ENCODE measurements at regions not wholly inside any gene's neighbourhood (a gene's known extent, or its start where the extent isn't known, plus 50 kb on each side); places are given as distances from the start of the nearest gene placed in this dataset.

- no peak overlapping the region for H3K4me2 ChIP-seq (ENCODE audit: low read length)
- TF ChIP-seq EZH2phosphoT487 (IDR thresholded peaks at IDR 0.05; ENCODE audit: low read depth) = no peak
- TF ChIP-seq, protein P1, sequence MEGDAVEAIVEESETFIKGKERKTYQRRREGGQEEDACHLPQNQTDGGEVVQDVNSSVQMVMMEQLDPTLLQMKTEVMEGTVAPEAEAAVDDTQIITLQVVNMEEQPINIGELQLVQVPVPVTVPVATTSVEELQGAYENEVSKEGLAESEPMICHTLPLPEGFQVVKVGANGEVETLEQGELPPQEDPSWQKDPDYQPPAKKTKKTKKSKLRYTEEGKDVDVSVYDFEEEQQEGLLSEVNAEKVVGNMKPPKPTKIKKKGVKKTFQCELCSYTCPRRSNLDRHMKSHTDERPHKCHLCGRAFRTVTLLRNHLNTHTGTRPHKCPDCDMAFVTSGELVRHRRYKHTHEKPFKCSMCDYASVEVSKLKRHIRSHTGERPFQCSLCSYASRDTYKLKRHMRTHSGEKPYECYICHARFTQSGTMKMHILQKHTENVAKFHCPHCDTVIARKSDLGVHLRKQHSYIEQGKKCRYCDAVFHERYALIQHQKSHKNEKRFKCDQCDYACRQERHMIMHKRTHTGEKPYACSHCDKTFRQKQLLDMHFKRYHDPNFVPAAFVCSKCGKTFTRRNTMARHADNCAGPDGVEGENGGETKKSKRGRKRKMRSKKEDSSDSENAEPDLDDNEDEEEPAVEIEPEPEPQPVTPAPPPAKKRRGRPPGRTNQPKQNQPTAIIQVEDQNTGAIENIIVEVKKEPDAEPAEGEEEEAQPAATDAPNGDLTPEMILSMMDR (IDR thresholded peaks at IDR 0.05; ENCODE audit: low read depth, low read length) = no peak
- no peak overlapping the region for H3K27ac ChIP-seq (ENCODE audit: low read length)
- no peak overlapping the region for H2AFZ ChIP-seq (ENCODE audit: low read depth, low read length)
- no peaks in the 10 kb centered on the region for H3K9me3 ChIP-seq (ENCODE audit: insufficient read depth, low read length)
- no peaks in the 10 kb centered on the region for H3K27me3 ChIP-seq (ENCODE audit: low read depth, low read length)
- no peaks in the 10 kb centered on the region for H3K79me2 ChIP-seq (ENCODE audit: low read length)
- no peaks in the 10 kb centered on the region for H3K36me3 ChIP-seq (replicated peaks; ENCODE audit: low read depth, low read length)
- no peaks in the 10 kb centered on the region for H3K4me1 ChIP-seq (ENCODE audit: low read length)
- no peaks in the 10 kb centered on the region for H4K20me1 ChIP-seq (ENCODE audit: insufficient read depth, low read length)
- no peak overlapping the region for H3K9ac ChIP-seq (ENCODE audit: low read length)
- no peak overlapping the region for H3K4me3 ChIP-seq (ENCODE audit: low read length)
These were observed 236.5 kb downstream of the ARL4A start for GRCh38 chr7:12923971-12924370.

DNA sequence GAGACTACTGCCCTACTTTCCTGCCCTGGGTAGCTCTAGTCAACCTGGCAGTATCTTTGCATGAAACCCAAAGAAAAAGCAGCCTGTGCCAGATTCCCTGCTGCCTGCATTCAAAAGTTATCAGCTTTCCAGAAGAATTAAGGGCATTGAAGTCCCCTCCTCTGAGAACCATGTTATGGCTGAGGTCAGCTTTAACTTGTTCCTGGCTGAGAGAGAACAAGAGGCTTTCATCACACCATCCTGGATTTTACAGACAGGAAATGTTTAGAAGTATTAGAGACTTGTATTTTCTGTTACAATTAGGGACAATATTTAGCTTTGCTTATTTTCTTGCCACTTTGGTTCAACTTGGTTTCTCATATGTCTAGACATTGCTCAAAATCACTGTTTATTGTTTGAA lies 238.8 kb downstream of the ARL4A start:
- H4K20me1 ChIP-seq (ENCODE audit: insufficient read depth, low read length) = no peaks in the 10 kb centered on the region
- no peak overlapping the region for H3K4me2 ChIP-seq (ENCODE audit: low read length)
- H3K36me3 ChIP-seq (replicated peaks; ENCODE audit: low read depth, low read length) = no peaks in the 10 kb centered on the region
- H3K27ac ChIP-seq (ENCODE audit: low read length) = no peak overlapping the region
- H3K79me2 ChIP-seq (ENCODE audit: low read length) = no peaks in the 10 kb centered on the region
- TF ChIP-seq EZH2phosphoT487 (IDR thresholded peaks at IDR 0.05; ENCODE audit: low read depth) = no peak
- TF ChIP-seq, protein P1 (IDR thresholded peaks at IDR 0.05; ENCODE audit: low read depth, low read length) = no peak
- H2AFZ ChIP-seq (ENCODE audit: low read depth, low read length) = no peak overlapping the region
- H3K4me3 ChIP-seq (ENCODE audit: low read length) = no peak overlapping the region
- H3K4me1 ChIP-seq (ENCODE audit: low read length) = no peaks in the 10 kb centered on the region
- H3K9ac ChIP-seq (ENCODE audit: low read length) = no peak overlapping the region
- H3K27me3 ChIP-seq (ENCODE audit: low read depth, low read length) = no peaks in the 10 kb centered on the region
- no peaks in the 10 kb centered on the region for H3K9me3 ChIP-seq (ENCODE audit: insufficient read depth, low read length)

DNA sequence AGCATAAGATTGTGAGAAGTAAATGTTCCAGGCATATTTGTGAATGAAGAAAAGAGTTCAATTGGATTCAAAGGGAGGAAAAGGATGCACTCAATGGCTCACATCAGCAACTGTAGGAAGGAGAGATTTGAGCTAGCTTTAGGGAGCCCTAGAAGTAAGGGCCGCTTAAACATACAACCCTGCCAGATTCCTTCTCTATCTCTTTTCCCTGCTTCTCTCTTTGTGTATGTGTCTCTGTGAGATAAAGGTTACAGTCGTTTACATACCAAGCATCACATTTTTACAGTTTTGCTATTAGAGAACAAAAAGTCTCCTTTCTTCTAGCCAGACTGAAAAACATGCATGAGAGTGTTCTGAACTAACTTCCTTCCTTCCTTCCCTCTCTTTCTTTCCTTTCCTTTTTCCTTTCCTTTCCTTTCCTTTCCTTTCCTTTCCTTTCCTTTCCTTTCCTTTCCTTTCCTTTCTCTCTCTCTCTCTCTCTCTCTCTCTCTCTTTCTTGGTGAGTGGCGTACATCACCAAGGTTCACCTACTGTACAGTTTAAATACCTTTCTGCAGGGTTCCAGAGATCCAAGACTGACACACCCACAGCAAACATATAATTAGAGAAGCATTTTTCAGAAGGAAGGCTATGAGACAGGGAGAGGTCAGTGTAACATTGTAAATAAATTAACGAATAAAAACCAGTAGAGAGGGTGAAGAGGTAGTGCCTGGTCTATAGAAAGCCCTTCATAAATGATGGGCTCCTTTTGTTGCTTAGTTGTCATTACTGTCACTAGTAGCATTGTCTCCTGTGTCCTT lies 240.4 kb downstream of the ARL4A start:
- H3K79me2 ChIP-seq (ENCODE audit: low read length) = no peaks in the 10 kb centered on the region

GRCh38 chr7:12929476-12930140 lies 242.2 kb downstream of the ARL4A start:
- H3K27ac ChIP-seq (ENCODE audit: low read length) = no peak overlapping the region
- no peaks in the 10 kb centered on the region for H3K27me3 ChIP-seq (ENCODE audit: low read depth, low read length)
- H4K20me1 ChIP-seq (ENCODE audit: insufficient read depth, low read length) = no peaks in the 10 kb centered on the region
- no peak overlapping the region for H3K9ac ChIP-seq (ENCODE audit: low read length)
- H3K4me2 ChIP-seq (ENCODE audit: low read length) = no peak overlapping the region
- H2AFZ ChIP-seq (ENCODE audit: low read depth, low read length) = no peak overlapping the region
- H3K79me2 ChIP-seq (ENCODE audit: low read length) = no peaks in the 10 kb centered on the region
- H3K4me1 ChIP-seq (ENCODE audit: low read length) = no peaks in the 10 kb centered on the region
- H3K9me3 ChIP-seq (ENCODE audit: insufficient read depth, low read length) = no peaks in the 10 kb centered on the region
- no peak overlapping the region for H3K4me3 ChIP-seq (ENCODE audit: low read length)
- no peaks in the 10 kb centered on the region for H3K36me3 ChIP-seq (replicated peaks; ENCODE audit: low read depth, low read length)
- TF ChIP-seq, protein P1 (IDR thresholded peaks at IDR 0.05; ENCODE audit: low read depth, low read length) = no peak
- no peak for TF ChIP-seq EZH2phosphoT487 (IDR thresholded peaks at IDR 0.05; ENCODE audit: low read depth)

More for the DNA sequence above, 240.4 kb downstream of the ARL4A start:
- H3K27ac ChIP-seq (ENCODE audit: low read length) = no peak overlapping the region
- no peak overlapping the region for H3K4me2 ChIP-seq (ENCODE audit: low read length)
- H3K9me3 ChIP-seq (ENCODE audit: insufficient read depth, low read length) = no peaks in the 10 kb centered on the region
- no peak overlapping the region for H2AFZ ChIP-seq (ENCODE audit: low read depth, low read length)
- H3K27me3 ChIP-seq (ENCODE audit: low read depth, low read length) = no peaks in the 10 kb centered on the region
- no peaks in the 10 kb centered on the region for H3K36me3 ChIP-seq (replicated peaks; ENCODE audit: low read depth, low read length)
- no peaks in the 10 kb centered on the region for H4K20me1 ChIP-seq (ENCODE audit: insufficient read depth, low read length)
- TF ChIP-seq, protein P1 (IDR thresholded peaks at IDR 0.05; ENCODE audit: low read depth, low read length) = no peak
- no peak for TF ChIP-seq EZH2phosphoT487 (IDR thresholded peaks at IDR 0.05; ENCODE audit: low read depth)
- H3K4me1 ChIP-seq (ENCODE audit: low read length) = no peaks in the 10 kb centered on the region
- no peak overlapping the region for H3K9ac ChIP-seq (ENCODE audit: low read length)
- H3K4me3 ChIP-seq (ENCODE audit: low read length) = no peak overlapping the region

All from OCI-LY3 (cell line).